ENCODE measurements at regions not wholly inside any gene's neighbourhood (a gene's known extent, or its start where the extent isn't known, plus 50 kb on each side); places are given as distances from the start of the nearest gene placed in this dataset.
"Not testable (repeated sequence)": the region's sequence is repeated elsewhere in the genome, so short reads cannot be mapped to it uniquely, and the experiment has no call there.

DNA sequence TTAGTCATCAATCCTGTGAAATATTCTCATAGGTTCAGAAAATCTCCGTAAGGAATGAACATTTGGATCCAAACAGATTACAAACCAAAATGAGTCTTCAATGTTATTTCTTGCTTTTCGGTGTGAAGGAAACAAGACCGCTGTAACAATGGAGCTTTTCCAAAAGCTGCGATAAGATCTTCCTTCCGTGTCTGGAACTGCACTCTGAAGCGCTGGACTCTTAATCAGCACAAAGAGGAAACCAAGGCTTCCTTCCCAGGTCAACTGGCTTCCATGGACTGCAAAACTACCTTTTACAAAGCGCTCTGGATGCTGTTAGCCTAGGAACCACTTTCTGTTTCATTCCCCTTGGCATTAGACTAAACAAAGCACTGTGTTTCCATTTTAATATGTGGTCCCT, 137.9 kb upstream of the BASP1 start:
- no peak for DNase-seq (ENCODE audit: extremely low spot score)
- TF ChIP-seq, protein P1, sequence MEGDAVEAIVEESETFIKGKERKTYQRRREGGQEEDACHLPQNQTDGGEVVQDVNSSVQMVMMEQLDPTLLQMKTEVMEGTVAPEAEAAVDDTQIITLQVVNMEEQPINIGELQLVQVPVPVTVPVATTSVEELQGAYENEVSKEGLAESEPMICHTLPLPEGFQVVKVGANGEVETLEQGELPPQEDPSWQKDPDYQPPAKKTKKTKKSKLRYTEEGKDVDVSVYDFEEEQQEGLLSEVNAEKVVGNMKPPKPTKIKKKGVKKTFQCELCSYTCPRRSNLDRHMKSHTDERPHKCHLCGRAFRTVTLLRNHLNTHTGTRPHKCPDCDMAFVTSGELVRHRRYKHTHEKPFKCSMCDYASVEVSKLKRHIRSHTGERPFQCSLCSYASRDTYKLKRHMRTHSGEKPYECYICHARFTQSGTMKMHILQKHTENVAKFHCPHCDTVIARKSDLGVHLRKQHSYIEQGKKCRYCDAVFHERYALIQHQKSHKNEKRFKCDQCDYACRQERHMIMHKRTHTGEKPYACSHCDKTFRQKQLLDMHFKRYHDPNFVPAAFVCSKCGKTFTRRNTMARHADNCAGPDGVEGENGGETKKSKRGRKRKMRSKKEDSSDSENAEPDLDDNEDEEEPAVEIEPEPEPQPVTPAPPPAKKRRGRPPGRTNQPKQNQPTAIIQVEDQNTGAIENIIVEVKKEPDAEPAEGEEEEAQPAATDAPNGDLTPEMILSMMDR (IDR thresholded peaks at IDR 0.05; ENCODE audit: control extremely low read depth, extremely low read depth, low read depth, missing control alignments): no peak
- ChIA-PET CTCF (interaction anchor here (1.2 kb wide), 1 partner anchor 18 kb away, joined by 3 read pairs; no protein-coding TSS in a partner anchor), POLR2A (no interaction called here)

DNA sequence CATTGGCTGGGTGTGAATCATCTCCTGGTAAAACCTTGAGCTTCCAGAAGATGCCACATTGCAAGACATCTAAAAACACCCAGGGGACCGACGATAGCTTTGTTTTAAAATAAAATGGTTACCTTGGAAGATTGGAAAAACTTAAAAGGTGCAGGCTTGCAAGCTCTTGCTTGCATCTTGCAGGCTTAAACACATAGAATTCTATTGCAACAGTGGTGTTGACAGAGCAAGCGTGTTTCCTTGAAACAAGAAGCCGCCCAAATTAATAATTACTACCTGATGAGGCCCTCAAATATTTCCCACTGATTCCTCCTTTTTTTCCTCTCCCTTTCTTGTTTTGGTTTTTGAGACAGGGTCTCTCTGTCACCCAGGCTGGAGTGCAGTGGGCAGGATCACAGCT, 137.1 kb upstream of the BASP1 start:
- TF ChIP-seq, protein P1 (IDR thresholded peaks at IDR 0.05; ENCODE audit: control extremely low read depth, extremely low read depth, low read depth, missing control alignments): no peak
- no peak for DNase-seq (ENCODE audit: extremely low spot score)
- ChIA-PET CTCF (interaction anchor here (1.2 kb wide), 1 partner anchor 19 kb away, joined by 3 read pairs; no protein-coding TSS in a partner anchor), POLR2A (no interaction called here)

DNA sequence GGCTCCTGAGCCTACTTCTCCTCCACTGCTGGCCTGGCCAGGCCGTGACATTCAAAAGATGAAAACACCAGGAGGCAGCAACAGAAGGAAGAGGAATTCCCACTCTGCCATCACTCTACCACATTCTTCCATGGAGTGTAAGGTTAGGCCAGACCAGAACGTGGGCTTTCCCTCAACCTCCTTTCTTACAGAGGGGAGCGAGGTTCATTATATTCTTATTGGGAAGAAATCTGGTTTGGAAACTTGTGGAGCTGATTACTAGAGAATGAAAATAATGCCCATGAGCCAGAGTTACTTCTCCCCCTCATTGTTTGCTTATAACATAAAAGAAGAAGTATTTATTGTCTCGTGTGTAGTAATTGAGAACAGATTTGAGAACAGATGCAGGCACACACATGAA, 136.3 kb upstream of the BASP1 start:
- ChIA-PET POLR2A (no interaction called here), CTCF (no interaction called here)
- DNase-seq (ENCODE audit: extremely low spot score): no peak
- TF ChIP-seq, protein P1 (IDR thresholded peaks at IDR 0.05; ENCODE audit: control extremely low read depth, extremely low read depth, low read depth, missing control alignments): no peak

DNA sequence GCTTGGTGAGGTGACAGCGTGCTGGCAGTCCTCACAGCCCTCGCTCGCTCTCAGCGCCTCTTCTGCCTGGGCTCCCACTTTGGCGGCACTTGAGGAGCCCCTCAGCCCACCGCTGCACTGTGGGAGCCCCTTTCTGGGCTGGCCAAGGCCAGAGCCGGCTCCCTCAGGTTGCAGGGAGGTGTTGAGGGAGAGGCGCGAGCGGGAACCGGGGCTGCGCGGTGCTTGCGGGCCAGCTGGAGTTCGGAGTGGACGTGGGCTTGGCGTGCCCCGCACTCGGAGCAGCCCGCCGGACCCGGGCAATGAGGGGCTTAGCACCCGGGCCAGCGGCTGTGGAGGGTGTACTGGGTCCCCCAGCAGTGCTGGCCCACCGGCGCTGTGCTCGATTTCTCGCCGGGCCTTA, 134.2 kb upstream of the BASP1 start:
- CTCF ChIA-PET, POLR2A ChIA-PET: not testable (repeated sequence)

DNA sequence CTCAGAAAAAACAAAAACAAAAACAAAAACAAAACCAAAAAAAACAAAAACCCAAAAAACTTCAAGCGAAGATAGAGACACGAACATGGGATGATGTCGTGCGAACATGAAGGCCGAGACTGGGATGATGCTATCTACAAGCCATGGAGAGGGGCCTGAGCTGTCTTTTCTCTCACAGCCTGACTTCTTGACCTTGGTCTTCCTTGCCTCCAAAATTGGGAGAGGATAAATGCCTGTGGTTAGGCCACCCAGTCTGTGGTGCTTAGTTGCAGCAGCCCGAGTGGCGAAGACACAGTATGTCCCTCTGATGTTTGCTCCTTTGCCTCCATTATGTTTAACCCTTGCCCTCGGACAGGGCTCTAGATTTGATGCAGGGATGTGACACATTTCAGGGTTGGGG, 130.4 kb upstream of the BASP1 start:
- ChIA-PET CTCF (no interaction called here), POLR2A (no interaction called here)
- no peak for DNase-seq (ENCODE audit: extremely low spot score)
- TF ChIP-seq, protein P1 (IDR thresholded peaks at IDR 0.05; ENCODE audit: control extremely low read depth, extremely low read depth, low read depth, missing control alignments): no peak

More for the DNA sequence above, 134.2 kb upstream of the BASP1 start:
- not testable (repeated sequence) for DNase-seq (ENCODE audit: extremely low spot score)

DNA sequence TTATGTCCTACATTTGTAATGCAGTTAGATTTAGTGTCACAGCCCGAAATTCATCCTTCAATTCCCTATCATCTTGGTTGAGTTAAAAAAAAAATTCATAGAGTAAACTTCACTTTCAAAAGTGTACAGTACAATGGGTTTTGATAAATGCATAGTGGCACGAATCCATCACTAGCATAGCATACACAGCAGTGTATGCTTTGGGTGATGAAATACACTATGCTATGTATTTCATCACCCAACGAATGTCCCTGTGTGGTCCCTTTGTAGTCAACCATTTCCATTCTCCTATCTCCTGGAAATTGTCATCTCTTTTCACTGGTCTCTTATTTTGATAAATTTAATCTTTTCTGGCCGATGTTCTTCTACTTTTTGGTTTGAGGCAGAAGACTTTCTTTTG, 129.4 kb upstream of the BASP1 start:
- TF ChIP-seq, protein P1 (IDR thresholded peaks at IDR 0.05; ENCODE audit: control extremely low read depth, extremely low read depth, low read depth, missing control alignments): no peak
- ChIA-PET CTCF (no interaction called here), POLR2A (no interaction called here)
- no peak for DNase-seq (ENCODE audit: extremely low spot score)

DNA sequence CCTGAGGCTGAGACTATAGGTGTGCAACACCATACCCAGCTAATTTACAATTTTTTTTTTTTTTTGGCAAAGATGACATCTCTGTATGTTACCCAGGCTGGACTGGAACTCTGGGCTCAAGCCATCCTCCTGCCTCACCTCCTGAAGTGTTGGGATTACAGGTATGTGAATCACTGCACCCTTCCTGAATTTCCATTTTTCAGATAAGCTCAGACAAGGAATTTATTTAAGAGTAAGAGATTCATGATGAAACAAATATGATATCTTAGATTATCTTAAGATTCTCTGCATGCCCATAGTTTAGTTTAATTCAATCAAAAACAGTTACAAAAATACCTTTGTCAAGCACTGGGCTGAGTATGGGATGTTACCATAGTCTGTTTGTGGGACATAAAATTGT, 128.4 kb upstream of the BASP1 start:
- ChIA-PET CTCF (no interaction called here), POLR2A (no interaction called here)
- DNase-seq (ENCODE audit: extremely low spot score): no peak
- TF ChIP-seq, protein P1 (IDR thresholded peaks at IDR 0.05; ENCODE audit: control extremely low read depth, extremely low read depth, low read depth, missing control alignments): no peak

All from GM10248 (cell line).